Suprapubic skin (tissue), 3 donors: ENCODE measurements at regions not wholly inside any gene's neighbourhood (a gene's known extent, or its start where the extent isn't known, plus 50 kb on each side); places are given as distances from the start of the nearest gene placed in this dataset.

ENCODE experiments used
- CTCF ChIP-seq, 2 donors: fragments of 200-600 bp in 1 of 2; fragments of 450-650 bp in 1 of 2; sonication (generic) in 1 of 2; IDR thresholded peaks; one replicate each; pipeline ENCODE4 v1.5.1; 2016 to 2019; ENCODE audit warnings: antibody characterized with exemption in 2 of 2, mild to moderate bottlenecking in 1 of 2, moderate library complexity in 1 of 2
- EP300 ChIP-seq: sonication (generic); formaldehyde crosslinking; IDR thresholded peaks from one replicate; pipeline ENCODE4 v1.6.1; 2017; ENCODE audit warnings: antibody characterized with exemption
- POLR2A ChIP-seq, 2 donors: fragments of 450-650 bp; IDR thresholded peaks; one replicate each; pipeline ENCODE4 v1.6.1; 2017; ENCODE audit warnings: antibody characterized with exemption in 2 of 2, mild to moderate bottlenecking in 2 of 2, moderate library complexity in 2 of 2

DNA sequence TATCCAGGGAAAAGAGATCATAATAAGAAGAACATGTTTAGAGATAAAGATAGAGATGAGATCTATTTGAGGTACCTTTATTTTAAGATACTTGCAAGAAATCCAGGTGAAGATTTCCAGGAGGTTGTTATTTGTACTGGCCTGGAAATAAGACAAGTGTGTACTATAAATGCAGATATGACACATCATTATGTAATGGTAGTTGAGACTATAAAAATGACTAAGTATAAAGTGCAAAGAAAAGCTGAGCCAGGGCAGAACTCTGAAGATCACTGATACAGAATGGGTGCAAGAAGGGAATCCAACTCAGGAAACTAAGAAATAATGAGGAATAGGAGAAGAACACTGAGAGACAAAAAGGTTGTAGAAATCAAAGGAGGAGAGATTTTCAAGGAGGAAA is 378.2 kb upstream of the PBX1 start:
- no peak for TF ChIP-seq CTCF (IDR thresholded peaks at IDR 0.05)
- TF ChIP-seq EP300, result no peak
- no peak for TF ChIP-seq POLR2A (IDR thresholded peaks at IDR 0.05)
